ENCODE measurements at regions not wholly inside any gene's neighbourhood (a gene's known extent, or its start where the extent isn't known, plus 50 kb on each side); places are given as distances from the start of the nearest gene placed in this dataset.
"Not testable (repeated sequence)": the region's sequence is repeated elsewhere in the genome, so short reads cannot be mapped to it uniquely, and the experiment has no call there.

- no peak for DNase-seq (ENCODE audit: low read depth)
These were observed 159.5 kb upstream of the AUTS2 start for GRCh38 chr7:69438584-69439412.

GRCh38 chr7:69439636-69440325, 158.5 kb upstream of the AUTS2 start:
- no peak for DNase-seq (ENCODE audit: low read depth)

- no peak for DNase-seq (ENCODE audit: low read depth)
These were observed 157.3 kb upstream of the AUTS2 start for GRCh38 chr7:69440976-69441375.

GRCh38 chr7:69443136-69443535, 155.1 kb upstream of the AUTS2 start:
- no peak for DNase-seq (ENCODE audit: low read depth)

- no peak for DNase-seq (ENCODE audit: low read depth)
These were observed 152.7 kb upstream of the AUTS2 start for GRCh38 chr7:69445541-69445940.

- not testable (repeated sequence) for DNase-seq (ENCODE audit: low read depth)
These were observed 152.1 kb upstream of the AUTS2 start for GRCh38 chr7:69446213-69446612.

GRCh38 chr7:69448071-69448470, 150.2 kb upstream of the AUTS2 start:
- DNase-seq (ENCODE audit: low read depth) = no peak

GRCh38 chr7:69450456-69450855, 147.8 kb upstream of the AUTS2 start:
- no peak for DNase-seq (ENCODE audit: low read depth)

- no peak for DNase-seq (ENCODE audit: low read depth)
These were observed 146.6 kb upstream of the AUTS2 start for GRCh38 chr7:69451715-69452114.

- DNase-seq (ENCODE audit: low read depth) = no peak
These were observed 145.5 kb upstream of the AUTS2 start for GRCh38 chr7:69452797-69453196.

GRCh38 chr7:69457595-69458504, 140.4 kb upstream of the AUTS2 start:
- peak; percentile 1 for DNase-seq (ENCODE audit: low read depth)

- DNase-seq (ENCODE audit: low read depth) = no peak
These were observed 134.2 kb upstream of the AUTS2 start for GRCh38 chr7:69464035-69464434.

GRCh38 chr7:69465262-69465661, 133.0 kb upstream of the AUTS2 start:
- DNase-seq (ENCODE audit: low read depth) = no peak

- DNase-seq (ENCODE audit: low read depth) = no peak
These were observed 130.4 kb upstream of the AUTS2 start for GRCh38 chr7:69467826-69468225.

GRCh38 chr7:69476416-69476815, 121.9 kb upstream of the AUTS2 start:
- no peak for DNase-seq (ENCODE audit: low read depth)

- no peak for DNase-seq (ENCODE audit: low read depth)
These were observed 115.6 kb upstream of the AUTS2 start for GRCh38 chr7:69482676-69483075.

- DNase-seq (ENCODE audit: low read depth) = no peak
These were observed 108.7 kb upstream of the AUTS2 start for GRCh38 chr7:69489533-69489932.

GRCh38 chr7:69498671-69499070, 99.6 kb upstream of the AUTS2 start:
- no peak for DNase-seq (ENCODE audit: low read depth)

- DNase-seq (ENCODE audit: low read depth) = no peak
These were observed 95.9 kb upstream of the AUTS2 start for GRCh38 chr7:69502358-69502757.

- DNase-seq (ENCODE audit: low read depth) = no peak
These were observed 93.4 kb upstream of the AUTS2 start for GRCh38 chr7:69504733-69505420.

- DNase-seq (ENCODE audit: low read depth) = no peak
These were observed 89.5 kb upstream of the AUTS2 start for GRCh38 chr7:69508736-69509135.

GRCh38 chr7:69510114-69510513, 88.2 kb upstream of the AUTS2 start:
- DNase-seq (ENCODE audit: low read depth) = no peak
